Fibroblast of villous mesenchyme (primary cell): ENCODE measurements at regions not wholly inside any gene's neighbourhood (a gene's known extent, or its start where the extent isn't known, plus 50 kb on each side); places are given as distances from the start of the nearest gene placed in this dataset.

Experiments
- DNase-seq: peaks from one replicate; pipeline ENCODE4 v3.0.0-alpha.2; 2010; ENCODE audit warnings: low read depth
- H3K4me3 ChIP-seq: 2 replicates; pipeline ENCODE4 v1.5.1; 2011; ENCODE audit warnings: low read depth, mild to moderate bottlenecking, low read length
- CTCF ChIP-seq: IDR thresholded peaks from 2 replicates; pipeline ENCODE4 v1.5.1; 2012; ENCODE audit warnings: low read depth, mild to moderate bottlenecking, low read length; ENCODE audit not compliant: insufficient read depth

- H3K4me3 ChIP-seq, result no peak overlapping the region
- no peak for DNase-seq
- TF ChIP-seq CTCF, result no peak
These were observed 96.2 kb downstream of the THBS2 start for GRCh38 chr6:169157197-169158148.

- no peak overlapping the region for H3K4me3 ChIP-seq
- TF ChIP-seq CTCF, result no peak
- DNase-seq, result no peak
These were observed 96.9 kb downstream of the THBS2 start for GRCh38 chr6:169156793-169157147.

DNA sequence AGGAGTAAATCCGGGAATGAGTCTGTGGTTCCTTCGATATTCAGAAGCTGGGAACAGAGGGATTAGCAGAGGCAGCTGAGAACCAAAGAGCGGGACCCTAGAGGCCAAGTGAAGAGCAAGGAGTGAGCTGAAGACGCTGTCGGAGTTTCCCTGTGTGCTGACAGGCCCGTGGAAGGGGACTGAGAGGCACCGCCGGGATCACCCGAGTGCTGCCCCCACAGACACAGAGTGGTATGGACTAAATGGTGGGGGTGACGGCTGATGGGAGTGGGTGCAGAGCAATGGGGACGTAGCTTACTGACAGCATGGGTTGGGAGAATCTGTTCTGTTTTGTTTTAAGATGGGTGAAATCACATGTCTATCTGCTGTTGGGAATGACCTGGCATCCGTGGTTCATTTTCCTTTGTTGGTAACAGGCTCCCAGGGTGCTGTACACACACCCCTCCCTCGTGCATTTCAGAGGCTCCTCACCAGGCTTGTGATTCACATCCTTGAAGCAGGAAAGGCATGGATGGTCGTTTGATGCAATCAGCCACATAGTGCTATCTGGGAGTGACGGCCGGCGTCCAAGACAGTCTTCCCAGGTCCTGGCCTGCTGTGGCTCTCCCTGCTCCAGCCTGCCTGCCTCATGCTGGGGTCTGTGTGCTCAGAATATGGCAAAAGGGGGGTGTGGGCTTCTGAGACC, 97.4 kb downstream of the THBS2 start:
- no peak overlapping the region for H3K4me3 ChIP-seq
- no peak for TF ChIP-seq CTCF
- DNase-seq, result peak; percentile 23

DNA sequence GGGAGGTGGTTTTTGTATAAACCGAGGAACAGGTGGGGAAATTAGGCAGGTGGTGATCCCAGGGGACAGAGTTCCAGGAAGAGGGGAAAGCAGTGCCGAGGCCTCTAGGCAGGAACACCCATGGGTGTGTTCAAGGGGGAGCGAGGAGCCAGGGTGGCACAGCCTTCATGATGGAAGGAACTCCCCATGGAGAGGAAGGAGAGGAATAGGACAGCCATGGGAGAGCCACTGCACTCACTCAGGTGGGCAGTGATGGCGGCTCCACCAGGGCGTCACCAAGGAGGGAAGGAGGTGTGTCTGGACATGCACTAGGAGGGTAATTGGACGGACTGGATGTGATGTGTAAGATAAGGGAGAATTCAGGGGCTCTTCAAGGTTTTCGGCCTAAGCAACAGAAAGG, 98.2 kb downstream of the THBS2 start:
- no peak for DNase-seq

DNA sequence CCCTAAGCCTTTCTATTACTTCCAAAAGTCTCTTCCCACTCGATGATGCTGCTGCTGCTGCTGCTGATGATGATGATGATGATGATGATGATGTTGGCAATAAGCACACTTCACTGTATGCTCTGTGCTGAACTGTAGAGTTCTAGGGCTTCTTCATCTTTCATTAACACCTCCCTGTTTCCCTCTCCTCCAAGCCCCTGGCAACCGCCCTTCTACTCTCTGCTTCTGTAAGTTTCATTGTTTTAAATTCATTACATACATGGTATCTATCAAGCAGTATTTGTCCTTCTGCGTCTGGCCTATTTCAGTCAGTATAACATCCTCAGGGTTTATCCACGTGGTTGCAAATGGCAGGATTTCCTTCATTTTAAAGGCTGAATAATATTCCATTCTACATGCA, 100.2 kb downstream of the THBS2 start:
- no peak for TF ChIP-seq CTCF
- DNase-seq, result no peak
- H3K4me3 ChIP-seq, result no peak overlapping the region

More for the DNA sequence above, 98.2 kb downstream of the THBS2 start:
- no peak overlapping the region for H3K4me3 ChIP-seq
- no peak for TF ChIP-seq CTCF

- H3K4me3 ChIP-seq, result no peak overlapping the region
- DNase-seq, result no peak
- TF ChIP-seq CTCF, result no peak
These were observed 107.1 kb downstream of the THBS2 start for GRCh38 chr6:169146521-169146920.
